Kidney capillary endothelial cell (primary cell): ENCODE measurements at regions not wholly inside any gene's neighbourhood (a gene's known extent, or its start where the extent isn't known, plus 50 kb on each side); places are given as distances from the start of the nearest gene placed in this dataset.

Source experiments
- DNase-seq: peaks from one replicate; pipeline ENCODE4 v3.0.0-alpha.2; 2018; ENCODE audit warnings: low spot score

DNA sequence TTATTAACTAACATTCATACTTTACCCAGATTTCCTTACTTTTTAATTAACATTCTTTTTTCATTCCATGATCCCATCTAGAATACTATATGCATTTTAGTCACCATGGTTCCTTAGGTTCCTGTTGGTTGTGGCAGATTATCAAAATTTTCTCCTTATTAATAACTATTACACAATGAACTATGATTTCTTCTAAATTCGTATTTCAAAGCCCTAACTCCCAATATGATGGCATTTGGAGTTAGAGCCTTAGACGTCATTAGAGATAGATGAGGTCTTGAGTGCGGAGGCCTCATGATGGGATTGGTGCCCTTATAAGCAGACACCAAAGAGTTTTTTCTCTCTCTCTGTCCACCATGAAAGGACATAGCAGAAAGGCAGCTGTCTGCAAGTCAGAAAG is 485.4 kb downstream of the TLR4 start:
- no peak for DNase-seq

GRCh38 chr9:118192807-118193206 is 488.6 kb downstream of the TLR4 start:
- DNase-seq: no peak

- DNase-seq: no peak
These were observed 505.1 kb downstream of the TLR4 start for GRCh38 chr9:118209343-118209742.

- DNase-seq: no peak
These were observed 511.3 kb downstream of the TLR4 start for GRCh38 chr9:118215549-118215948.

DNA sequence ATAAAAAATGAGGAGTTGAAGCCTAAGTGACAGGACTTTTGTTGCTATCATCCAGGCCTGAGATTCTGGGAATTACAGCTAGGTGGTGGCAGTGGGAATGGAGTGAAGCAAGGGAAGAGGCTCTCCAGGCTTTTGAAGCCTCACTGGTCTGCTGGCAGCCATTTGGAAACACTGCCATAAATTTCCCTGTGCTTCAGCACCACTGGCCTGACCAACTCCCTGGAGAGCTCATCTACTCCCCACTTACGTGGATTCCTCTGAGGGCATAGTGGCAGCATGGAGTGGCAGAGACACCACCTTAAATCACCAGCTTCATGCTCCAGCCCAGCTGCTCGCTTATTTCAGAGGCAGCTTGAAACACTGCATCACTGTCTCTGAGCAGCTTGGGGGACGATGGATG is 518.2 kb downstream of the TLR4 start:
- DNase-seq: no peak

- DNase-seq: no peak
These were observed 518.9 kb downstream of the TLR4 start for GRCh38 chr9:118223111-118223510.

- no peak for DNase-seq
These were observed 526.1 kb downstream of the TLR4 start for GRCh38 chr9:118230329-118230728.

DNA sequence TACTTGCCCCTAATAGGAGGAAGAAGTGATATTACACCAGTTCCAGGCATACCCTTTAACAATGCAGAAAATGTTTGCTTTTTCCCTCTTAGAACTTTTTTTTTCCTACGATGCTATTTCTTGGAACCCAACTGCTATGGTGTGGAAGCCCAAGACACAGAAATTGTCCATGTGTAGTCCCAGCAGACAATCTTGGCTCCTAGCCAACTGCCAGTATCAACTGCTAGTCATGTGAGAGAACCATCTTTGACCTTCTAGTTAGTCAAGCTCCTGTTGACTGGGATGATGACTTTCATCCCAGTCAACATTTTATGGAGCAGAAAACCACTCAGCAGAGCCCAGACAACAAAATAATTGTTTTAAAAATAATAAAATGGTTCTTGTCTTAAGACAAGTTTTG is 532.4 kb downstream of the TLR4 start:
- DNase-seq: no peak

GRCh38 chr9:118238139-118238538 is 533.9 kb downstream of the TLR4 start:
- no peak for DNase-seq

- no peak for DNase-seq
These were observed 547.8 kb downstream of the TLR4 start for GRCh38 chr9:118252027-118252426.

DNA sequence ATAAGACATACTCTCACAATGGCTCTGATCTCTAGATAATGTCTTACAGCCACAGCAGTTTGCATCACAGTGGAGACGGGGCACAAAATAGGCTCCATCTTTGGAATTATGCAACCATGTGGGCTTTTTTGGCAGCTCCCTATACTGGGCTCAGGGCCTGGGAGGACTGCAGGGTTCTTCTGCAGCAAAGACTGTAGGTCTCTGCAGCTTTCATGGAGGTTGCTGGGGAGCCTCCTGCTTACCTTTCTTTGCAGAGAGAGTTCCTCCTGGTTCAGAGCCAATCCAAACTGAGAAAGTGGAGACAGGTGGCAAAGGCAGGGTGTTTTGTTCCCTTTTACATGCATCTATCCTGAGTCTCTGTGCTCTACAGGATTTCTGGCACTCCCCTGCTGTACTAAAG is 558.0 kb downstream of the TLR4 start:
- DNase-seq: no peak

- DNase-seq: no peak
These were observed 559.7 kb downstream of the TLR4 start for GRCh38 chr9:118263949-118264348.

- no peak for DNase-seq
These were observed 563.8 kb downstream of the TLR4 start for GRCh38 chr9:118268046-118268445.

- DNase-seq: no peak
These were observed 565.4 kb downstream of the TLR4 start for GRCh38 chr9:118269623-118270022.

- DNase-seq: no peak
These were observed 567.1 kb downstream of the TLR4 start for GRCh38 chr9:118271331-118271730.

DNA sequence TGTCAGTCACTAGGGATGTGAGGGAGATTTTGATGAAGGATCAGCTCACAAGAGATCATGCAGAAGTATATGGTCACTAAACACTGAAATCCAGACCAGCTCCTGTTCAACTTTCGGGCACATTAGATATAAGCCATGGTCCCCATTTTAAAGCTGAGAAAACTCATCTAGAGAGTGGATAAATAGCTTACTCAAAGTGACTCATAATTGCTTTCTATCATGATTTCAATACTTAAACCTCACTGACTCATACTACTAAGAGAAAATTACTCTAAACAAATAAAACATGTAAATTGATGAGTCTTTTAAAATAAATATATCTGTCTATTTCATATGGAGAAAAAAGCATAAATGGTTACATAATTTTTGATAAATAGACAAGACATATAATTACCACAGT is 567.7 kb downstream of the TLR4 start:
- no peak for DNase-seq

- no peak for DNase-seq
These were observed 568.8 kb downstream of the TLR4 start for GRCh38 chr9:118273048-118273447.

DNA sequence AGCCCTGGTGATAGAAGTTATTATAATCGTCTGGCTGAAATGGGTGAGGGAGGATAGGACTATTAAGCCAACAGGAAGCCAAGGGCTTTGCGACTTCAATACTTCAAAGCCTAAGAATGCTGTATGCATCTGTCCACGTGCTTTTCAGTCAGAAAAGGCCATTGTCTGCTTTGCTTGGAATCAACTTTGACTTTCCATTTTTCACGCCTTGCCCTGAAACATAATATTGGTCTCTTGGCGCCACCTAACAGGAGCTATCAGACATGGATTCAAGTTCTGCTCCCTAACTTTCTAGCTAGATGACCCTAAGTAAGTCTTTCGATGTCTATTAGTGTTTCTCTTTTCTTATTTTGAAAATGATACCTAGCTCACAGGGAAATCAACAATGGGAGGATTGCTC is 572.6 kb downstream of the TLR4 start:
- no peak for DNase-seq

DNA sequence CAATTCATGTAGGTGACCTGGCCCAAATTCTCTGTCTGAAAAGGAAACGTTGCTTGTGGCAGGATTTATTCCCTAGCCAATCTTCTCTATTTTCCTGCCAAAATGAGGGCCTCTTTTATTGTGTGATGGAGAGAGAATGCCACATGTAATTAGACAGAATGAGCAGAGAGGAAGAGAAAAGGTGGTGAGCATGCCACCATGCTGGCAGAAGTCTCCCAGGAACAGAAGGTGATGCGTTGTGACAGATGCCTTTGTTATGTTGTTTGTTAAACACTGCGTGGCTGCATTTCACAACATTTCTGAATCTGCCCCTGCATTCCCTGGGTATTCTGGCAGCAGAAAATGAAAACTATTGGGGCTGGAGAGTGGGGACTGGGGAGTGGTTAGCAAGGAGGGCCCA is 577.6 kb downstream of the TLR4 start:
- no peak for DNase-seq

- no peak for DNase-seq
These were observed 579.3 kb downstream of the TLR4 start for GRCh38 chr9:118283488-118283887.

DNA sequence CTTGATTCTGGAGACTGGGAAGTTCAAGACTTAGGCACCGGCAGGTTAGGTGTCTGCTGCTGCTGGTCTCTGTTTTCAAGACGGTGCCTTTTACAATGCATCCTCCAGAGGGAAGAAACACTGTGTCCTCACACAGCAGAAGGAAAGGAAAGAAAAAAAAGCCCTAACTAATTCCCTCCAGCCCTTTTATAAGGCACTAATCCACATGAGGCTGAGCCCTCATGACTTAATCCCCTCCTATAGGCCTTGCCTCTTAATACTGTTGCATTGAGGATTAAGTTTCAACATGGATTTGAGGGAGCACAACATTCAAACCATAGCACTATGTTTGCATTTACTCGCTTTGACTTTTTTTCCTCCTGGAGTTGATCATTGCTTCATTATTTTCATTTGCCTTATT is 585.9 kb downstream of the TLR4 start:
- no peak for DNase-seq

DNA sequence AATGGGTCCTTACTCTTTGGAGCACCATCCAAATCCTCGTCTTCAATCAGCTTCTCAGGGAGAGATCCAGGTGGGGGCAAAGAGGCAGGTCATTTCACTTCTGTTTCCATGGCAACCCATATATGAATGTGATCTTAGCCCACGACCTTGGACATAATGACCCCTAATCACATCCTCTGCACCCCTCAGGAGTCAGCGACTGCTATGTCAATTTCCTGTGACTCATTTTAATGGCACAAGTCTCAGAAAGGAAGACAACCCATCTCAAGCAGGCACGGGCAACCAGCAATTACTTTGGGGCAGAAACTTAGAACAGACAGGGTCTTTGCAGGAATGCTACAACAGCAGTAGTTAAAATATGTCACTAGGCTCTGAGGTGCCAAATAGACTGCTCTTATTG is 591.2 kb downstream of the TLR4 start:
- peak; percentile 36 for DNase-seq

GRCh38 chr9:118302721-118303120 is 598.5 kb downstream of the TLR4 start:
- no peak for DNase-seq

- DNase-seq: no peak
These were observed 599.0 kb downstream of the TLR4 start for GRCh38 chr9:118303216-118303615.

DNA sequence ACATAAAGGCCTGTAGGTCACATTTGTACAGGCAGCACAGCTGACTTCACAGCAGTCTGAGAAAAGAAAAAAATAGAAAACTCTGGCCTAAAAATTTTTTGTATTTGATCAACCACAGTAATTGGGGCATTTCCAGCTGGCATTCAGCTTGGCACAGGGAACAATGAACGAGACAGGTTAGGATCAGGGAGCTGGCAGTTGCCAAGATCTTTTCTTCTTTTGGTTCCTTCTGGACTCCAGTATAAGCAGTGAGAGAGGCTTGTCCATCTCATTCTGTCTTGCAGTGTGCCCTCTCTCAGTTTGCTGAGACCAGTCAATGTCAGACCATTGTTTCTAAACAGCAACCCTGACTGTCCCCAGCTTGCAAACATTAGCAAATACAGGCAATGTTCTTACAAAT is 601.1 kb downstream of the TLR4 start:
- DNase-seq: no peak
